ENCODE measurements at regions not wholly inside any gene's neighbourhood (a gene's known extent, or its start where the extent isn't known, plus 50 kb on each side); places are given as distances from the start of the nearest gene placed in this dataset.

GRCh38 chr9:91147079-91147708 lies 214.5 kb downstream of the AUH start:
- Histone ChIP-seq H4K20me1 (replicated peaks; ENCODE audit: control insufficient read depth, extremely low read depth, insufficient read depth, low read length) (no peaks in the 10 kb centered on the region), H3K36me3 (ENCODE audit: control insufficient read depth in 2 of 2, extremely low read depth in 1 of 2, insufficient read depth in 2 of 2, low read length in 2 of 2) (no peaks in the 10 kb centered on the region), H2AFZ (ENCODE audit: low read depth, low read length) (no peak overlapping the region), H3K79me2 (ENCODE audit: control insufficient read depth, insufficient read depth, low read length) (no peaks in the 10 kb centered on the region), H3K9me3 (replicated peaks; ENCODE audit: control insufficient read depth, insufficient read depth, low read length) (no peaks in the 10 kb centered on the region), H3K4me2 (ENCODE audit: insufficient read depth, low read length) (no peak overlapping the region), H3K4me1 (ENCODE audit: control insufficient read depth, extremely low read depth, insufficient read depth, low read length) (no peaks in the 10 kb centered on the region), H3K27ac (ENCODE audit: insufficient read depth, low read depth, low read length) (no peak overlapping the region), H3K27me3 (ENCODE audit: control insufficient read depth in 2 of 2, insufficient read depth in 2 of 2, low read length in 2 of 2) (no peaks in the 10 kb centered on the region), H3K9ac (replicated peaks; ENCODE audit: extremely low read depth, insufficient read depth, low read length) (no peak overlapping the region), H3K9me1 (replicated peaks; ENCODE audit: control insufficient read depth, extremely low read depth, insufficient read depth, low read length) (no peaks in the 10 kb centered on the region), H3K4me3 (replicated peaks in 1 of 3; ENCODE audit: insufficient read depth in 1 of 3, low read depth in 1 of 3, low read length in 3 of 3) (no peak overlapping the region)
- ChIA-PET CTCF (interaction anchor here (1.3 kb wide), 2 partner anchors 278 to 286 kb away, joined by 3 read pairs; no protein-coding TSS in a partner anchor), POLR2A (interaction anchor here (0.6 to 0.7 kb wide), 3 partner anchors 62 to 241 kb away, joined by 3 to 4 read pairs (median 3); no protein-coding TSS in a partner anchor)
- FAIRE-seq (no peak), DNase-seq (ENCODE audit: low read depth, low spot score) (no peak)
- intact Hi-C loops (cut with micrococcal nuclease): no loop called here
- TF ChIP-seq GATA2 (IDR thresholded peaks at IDR 0.05; ENCODE audit: insufficient read depth, insufficient read length, low read depth, low read length): no peak
- no peak for TF ChIP-seq POLR2A (IDR thresholded peaks at IDR 0.05; ENCODE audit: low read depth, low read length)
- TF ChIP-seq MAX (IDR thresholded peaks at IDR 0.05; ENCODE audit: insufficient read depth, insufficient read length): no peak
- TF ChIP-seq MYC (IDR thresholded peaks at IDR 0.05; ENCODE audit: low read depth, low read length): no peak
- TF ChIP-seq CTCF (IDR thresholded peaks at IDR 0.05; ENCODE audit: extremely low read depth in 1 of 2, insufficient read depth in 1 of 2, low read depth in 1 of 2, low read length in 2 of 2): no peak
- TF ChIP-seq EZH2 (IDR thresholded peaks at IDR 0.05; ENCODE audit: borderline replicate concordance, low read depth, low read length, severe bottlenecking): no peak
- BruUV-seq (replicated peaks): no TSS peak
- dilution Hi-C loops (cut with MboI; ENCODE audit: extremely low pct_ligation_motif_present, low sequenced_read_pairs): no loop called here
